ENCODE measurements at regions not wholly inside any gene's neighbourhood (a gene's known extent, or its start where the extent isn't known, plus 50 kb on each side); places are given as distances from the start of the nearest gene placed in this dataset.

- no peak overlapping the region for H3K27ac ChIP-seq (ENCODE audit: control insufficient read depth, insufficient read depth)
- POLR2A ChIA-PET, result no interaction called here
- H3K4me3 ChIP-seq, result no peak overlapping the region
- H3K4me1 ChIP-seq (ENCODE audit: control insufficient read depth, insufficient read depth, low read length), result no peaks in the 10 kb centered on the region
- no peak overlapping the region for H3K4me2 ChIP-seq (ENCODE audit: control insufficient read depth, insufficient read depth)
- H4K20me1 ChIP-seq (ENCODE audit: control insufficient read depth, insufficient read depth), result no peaks in the 10 kb centered on the region
- whole genome bisulfite sequencing (ENCODE audit: insufficient coverage, insufficient replicate concordance, low lambda C conversion rate, missing lambda C conversion rate), result 30% methylated on average over 7 of the region's 7 CpGs
- TF ChIP-seq JUNB (IDR thresholded peaks at IDR 0.05), result no peak
- TF ChIP-seq FOXK2 (IDR thresholded peaks at IDR 0.05), result no peak
- TF ChIP-seq, protein P1, sequence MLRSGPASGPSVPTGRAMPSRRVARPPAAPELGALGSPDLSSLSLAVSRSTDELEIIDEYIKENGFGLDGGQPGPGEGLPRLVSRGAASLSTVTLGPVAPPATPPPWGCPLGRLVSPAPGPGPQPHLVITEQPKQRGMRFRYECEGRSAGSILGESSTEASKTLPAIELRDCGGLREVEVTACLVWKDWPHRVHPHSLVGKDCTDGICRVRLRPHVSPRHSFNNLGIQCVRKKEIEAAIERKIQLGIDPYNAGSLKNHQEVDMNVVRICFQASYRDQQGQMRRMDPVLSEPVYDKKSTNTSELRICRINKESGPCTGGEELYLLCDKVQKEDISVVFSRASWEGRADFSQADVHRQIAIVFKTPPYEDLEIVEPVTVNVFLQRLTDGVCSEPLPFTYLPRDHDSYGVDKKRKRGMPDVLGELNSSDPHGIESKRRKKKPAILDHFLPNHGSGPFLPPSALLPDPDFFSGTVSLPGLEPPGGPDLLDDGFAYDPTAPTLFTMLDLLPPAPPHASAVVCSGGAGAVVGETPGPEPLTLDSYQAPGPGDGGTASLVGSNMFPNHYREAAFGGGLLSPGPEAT (IDR thresholded peaks at IDR 0.05; ENCODE audit: low read depth), result no peak
- BruUV-seq (replicated peaks), result no TSS peak
- H3K36me3 ChIP-seq (ENCODE audit: control insufficient read depth in 2 of 2, insufficient read depth in 2 of 2, low read length in 1 of 2), result no peaks in the 10 kb centered on the region
- ATAC-seq (no peak), FAIRE-seq (no peak), DNase-seq (ENCODE audit: low read depth, low spot score) (no peak)
- RAD21 ChIA-PET (ENCODE audit: unreplicated experiment), result no interaction called here
- H3K9ac ChIP-seq (ENCODE audit: control insufficient read depth, insufficient read depth, low read length), result no peak overlapping the region
- no peak overlapping the region for H2AFZ ChIP-seq (ENCODE audit: control insufficient read depth, low read depth, low read length)
- in situ Hi-C loops (cut with MboI) (no loop called here), intact Hi-C loops (cut with micrococcal nuclease; ENCODE audit: unreplicated experiment) (no loop called here)
- SMC1A ChIA-PET (ENCODE audit: uncharacterized antibody, unreplicated experiment), result no interaction called here
- CTCF ChIA-PET, result no interaction called here
- no peaks in the 10 kb centered on the region; the same call in 2 of the 3 replicates for H3K9me3 ChIP-seq (replicated peaks; ENCODE audit: control insufficient read depth, insufficient read depth, low read length)
- H3K27me3 ChIP-seq (replicated peaks in 1 of 2; ENCODE audit: control insufficient read depth in 2 of 2, insufficient read depth in 2 of 2, low read length in 1 of 2), result no peaks in the 10 kb centered on the region
- no peaks in the 10 kb centered on the region for H3K79me2 ChIP-seq (ENCODE audit: control insufficient read depth, insufficient read depth, low read length)
Measured at GRCh38 chr1:195238313-195238712, 1369.9 kb downstream of the KCNT2 start.

- FAIRE-seq, result no peak
Measured at GRCh38 chr1:195236991-195237889, 1371.0 kb downstream of the KCNT2 start.

More at GRCh38 chr1:195236991-195237889, 1371.0 kb downstream of the KCNT2 start:
- DNase-seq (ENCODE audit: low read depth, low spot score) (no peak), ATAC-seq (no peak)
- ChIA-PET CTCF (no interaction called here), SMC1A (ENCODE audit: uncharacterized antibody, unreplicated experiment) (no interaction called here), POLR2A (no interaction called here), RAD21 (ENCODE audit: unreplicated experiment) (no interaction called here)
- in situ Hi-C loops (cut with MboI), result no loop called here
- no peak overlapping the region for H3K9ac ChIP-seq (ENCODE audit: control insufficient read depth, insufficient read depth, low read length)
- no peaks in the 10 kb centered on the region for H3K27me3 ChIP-seq (replicated peaks in 1 of 2; ENCODE audit: control insufficient read depth in 2 of 2, insufficient read depth in 2 of 2, low read length in 1 of 2)
- no peaks in the 10 kb centered on the region for H3K4me1 ChIP-seq (ENCODE audit: control insufficient read depth, insufficient read depth, low read length)
- no peaks in the 10 kb centered on the region; the same call in 2 of the 3 replicates for H3K9me3 ChIP-seq (replicated peaks; ENCODE audit: control insufficient read depth, insufficient read depth, low read length)
- no peak overlapping the region for H3K4me3 ChIP-seq
- intact Hi-C loops (cut with micrococcal nuclease; ENCODE audit: unreplicated experiment), result no loop called here
- WGBS (ENCODE audit: insufficient coverage, insufficient replicate concordance, low lambda C conversion rate, missing lambda C conversion rate), result 20% methylated on average over 6 of the region's 7 CpGs
- no peaks in the 10 kb centered on the region for H4K20me1 ChIP-seq (ENCODE audit: control insufficient read depth, insufficient read depth)
- no peak overlapping the region for H3K27ac ChIP-seq (ENCODE audit: control insufficient read depth, insufficient read depth)
- no peak overlapping the region for H3K4me2 ChIP-seq (ENCODE audit: control insufficient read depth, insufficient read depth)
- H3K36me3 ChIP-seq (ENCODE audit: control insufficient read depth in 2 of 2, insufficient read depth in 2 of 2, low read length in 1 of 2), result no peaks in the 10 kb centered on the region
- no peaks in the 10 kb centered on the region for H3K79me2 ChIP-seq (ENCODE audit: control insufficient read depth, insufficient read depth, low read length)
- BruUV-seq (replicated peaks), result no TSS peak
- H2AFZ ChIP-seq (ENCODE audit: control insufficient read depth, low read depth, low read length), result no peak overlapping the region
- TF ChIP-seq E2F4 (IDR thresholded peaks at IDR 0.05; ENCODE audit: low read depth, low read length) (no peak), MLLT1 (IDR thresholded peaks at IDR 0.05) (no peak), BHLHE40 (IDR thresholded peaks at IDR 0.05; ENCODE audit: borderline replicate concordance in 1 of 2, low read depth in 2 of 2, low read length in 1 of 2) (no peak), ZBTB11 (CRISPR knock-in tag; IDR thresholded peaks at IDR 0.05) (no peak)
